Nucleus accumbens (tissue), 56 donors: ENCODE measurements at regions not wholly inside any gene's neighbourhood (a gene's known extent, or its start where the extent isn't known, plus 50 kb on each side); places are given as distances from the start of the nearest gene placed in this dataset.
"Not testable (repeated sequence)": the region's sequence is repeated elsewhere in the genome, so short reads cannot be mapped to it uniquely, and the experiment has no call there.

Experiments
- DNase-seq, 56 donors: peaks; one replicate each; lab custom pipeline; 2025; lab: John Stamatoyannopoulos, UW

- not testable (repeated sequence) for DNase-seq
These were observed 50.8 kb downstream of the PPIAL4G start for GRCh38 chr1:148432318-148432717.

- not testable (repeated sequence) for DNase-seq
These were observed 53.2 kb downstream of the PPIAL4G start for GRCh38 chr1:148429856-148430255.

GRCh38 chr1:148426940-148427611 is 56.0 kb downstream of the PPIAL4G start:
- DNase-seq: not testable (repeated sequence)

GRCh38 chr1:148426385-148426784 is 56.7 kb downstream of the PPIAL4G start:
- not testable (repeated sequence) for DNase-seq

- peak in 3 of 56 donors; percentile 3 to 4 (median 3) for DNase-seq
These were observed 58.7 kb downstream of the PPIAL4G start for GRCh38 chr1:148424143-148425003.

- not testable (repeated sequence) for DNase-seq
These were observed 60.2 kb downstream of the PPIAL4G start for GRCh38 chr1:148422921-148423320.

- not testable (repeated sequence) for DNase-seq
These were observed 65.9 kb downstream of the PPIAL4G start for GRCh38 chr1:148417241-148417640.

GRCh38 chr1:148413385-148413784 is 69.7 kb downstream of the PPIAL4G start:
- not testable (repeated sequence) for DNase-seq

GRCh38 chr1:148404786-148405568 is 78.1 kb downstream of the PPIAL4G start:
- not testable (repeated sequence) for DNase-seq

GRCh38 chr1:148403925-148404324 is 79.2 kb downstream of the PPIAL4G start:
- not testable (repeated sequence) for DNase-seq

GRCh38 chr1:148403085-148403456 is 80.0 kb downstream of the PPIAL4G start:
- not testable (repeated sequence) for DNase-seq

GRCh38 chr1:148402152-148403084 is 80.7 kb downstream of the PPIAL4G start:
- DNase-seq: peak in 54 of 56 donors; percentile 4 to 84 (median 50)

GRCh38 chr1:148397516-148397915 is 85.6 kb downstream of the PPIAL4G start:
- not testable (repeated sequence) for DNase-seq

GRCh38 chr1:148392505-148392904 is 90.6 kb downstream of the PPIAL4G start:
- not testable (repeated sequence) for DNase-seq

GRCh38 chr1:148391323-148391722 is 91.8 kb downstream of the PPIAL4G start:
- not testable (repeated sequence) for DNase-seq

GRCh38 chr1:148389027-148389339 is 94.1 kb downstream of the PPIAL4G start:
- DNase-seq: no peak

GRCh38 chr1:148388260-148389026 is 94.7 kb downstream of the PPIAL4G start:
- peak; percentile 41 to 97 (median 88) for DNase-seq

GRCh38 chr1:148387949-148388259 is 95.2 kb downstream of the PPIAL4G start:
- peak in 5 of 56 donors; percentile 6 to 56 (median 15) for DNase-seq
